ENCODE measurements at regions not wholly inside any gene's neighbourhood (a gene's known extent, or its start where the extent isn't known, plus 50 kb on each side); places are given as distances from the start of the nearest gene placed in this dataset.

- DNase-seq (ENCODE audit: low read depth) = no peak
Measured at GRCh38 chr10:130463104-130463875, 327.1 kb downstream of the GLRX3 start.

GRCh38 chr10:130463876-130464364 lies 327.7 kb downstream of the GLRX3 start:
- DNase-seq (ENCODE audit: low read depth) = no peak

- no peak for DNase-seq (ENCODE audit: low read depth)
Measured at GRCh38 chr10:130464426-130464825, 328.2 kb downstream of the GLRX3 start.

GRCh38 chr10:130466271-130466997 lies 330.2 kb downstream of the GLRX3 start:
- no peak for DNase-seq (ENCODE audit: low read depth)

GRCh38 chr10:130470286-130470685 lies 334.1 kb downstream of the GLRX3 start:
- no peak for DNase-seq (ENCODE audit: low read depth)

- DNase-seq (ENCODE audit: low read depth) = no peak
Measured at GRCh38 chr10:130470973-130471372, 334.8 kb downstream of the GLRX3 start.

- no peak for DNase-seq (ENCODE audit: low read depth)
Measured at GRCh38 chr10:130471486-130471885, 335.3 kb downstream of the GLRX3 start.

- DNase-seq (ENCODE audit: low read depth) = no peak
Measured at GRCh38 chr10:130472236-130472635, 336.0 kb downstream of the GLRX3 start.

- DNase-seq (ENCODE audit: low read depth) = no peak
Measured at GRCh38 chr10:130474591-130474990, 338.4 kb downstream of the GLRX3 start.

- no peak for DNase-seq (ENCODE audit: low read depth)
Measured at GRCh38 chr10:130477360-130477759, 341.2 kb downstream of the GLRX3 start.

GRCh38 chr10:130479146-130479545 lies 343.0 kb downstream of the GLRX3 start:
- no peak for DNase-seq (ENCODE audit: low read depth)

GRCh38 chr10:130479926-130480325 lies 343.7 kb downstream of the GLRX3 start:
- DNase-seq (ENCODE audit: low read depth) = no peak

- no peak for DNase-seq (ENCODE audit: low read depth)
Measured at GRCh38 chr10:130480491-130480890, 344.3 kb downstream of the GLRX3 start.

GRCh38 chr10:130481076-130481930 lies 345.1 kb downstream of the GLRX3 start:
- DNase-seq (ENCODE audit: low read depth) = no peak

GRCh38 chr10:130481936-130482335 lies 345.7 kb downstream of the GLRX3 start:
- no peak for DNase-seq (ENCODE audit: low read depth)

GRCh38 chr10:130483691-130484467 lies 347.7 kb downstream of the GLRX3 start:
- DNase-seq (ENCODE audit: low read depth) = no peak

- no peak for DNase-seq (ENCODE audit: low read depth)
Measured at GRCh38 chr10:130484468-130485180, 348.4 kb downstream of the GLRX3 start.

- no peak for DNase-seq (ENCODE audit: low read depth)
Measured at GRCh38 chr10:130485236-130485957, 349.2 kb downstream of the GLRX3 start.

- DNase-seq (ENCODE audit: low read depth) = no peak
Measured at GRCh38 chr10:130485958-130486895, 350.0 kb downstream of the GLRX3 start.
